A549 (cell line): ENCODE measurements at regions not wholly inside any gene's neighbourhood (a gene's known extent, or its start where the extent isn't known, plus 50 kb on each side); places are given as distances from the start of the nearest gene placed in this dataset.

Experiments used
- CEBPB ChIP-seq, 2 experiments: fragments of >200 bp in 1 of 2; sonication (Bioruptor Twin) in 1 of 2; formaldehyde crosslinking in 1 of 2; IDR thresholded peaks; 2 replicates each; pipeline ENCODE4 v1.6.1; 2012 to 2016
- JUNB ChIP-seq: fragments of >200 bp; sonication (Bioruptor Twin); formaldehyde crosslinking; IDR thresholded peaks from 2 replicates; pipeline ENCODE4 v1.6.1; 2016
- KDM1A ChIP-seq: fragments of 200-600 bp; sonication (generic); IDR thresholded peaks from 2 replicates; pipeline ENCODE4 v1.6.1; 2016; ENCODE audit warnings: low read depth, mild to moderate bottlenecking
- POLR2A ChIP-seq: IDR thresholded peaks from 2 replicates; pipeline ENCODE4 v1.6.1; 2012; ENCODE audit warnings: mild to moderate bottlenecking, low read length
- RAD21 ChIP-seq, 2 experiments: fragments of >200 bp in 1 of 2; sonication (Bioruptor Twin) in 1 of 2; formaldehyde crosslinking in 1 of 2; IDR thresholded peaks in 1 of 2; conservative IDR thresholded peaks in 1 of 2; 2 replicates in 1 of 2; 3 replicates in 1 of 2; pipeline ENCODE4 v1.6.1; 2012 to 2018; ENCODE audit warnings: inconsistent platforms in 1 of 2
- RCOR1 ChIP-seq: fragments of 150-350 bp; IDR thresholded peaks from 2 replicates; pipeline ENCODE4 v1.6.1; 2014; ENCODE audit warnings: antibody characterized with exemption, low read length, low read depth
- SREBF2 ChIP-seq: fragments of 450-650 bp; IDR thresholded peaks from 2 replicates; pipeline ENCODE4 v1.6.1; 2014; ENCODE audit warnings: mild to moderate bottlenecking, moderate library complexity
- TP53 ChIP-seq: fragments of 250-450 bp; sonication (Bioruptor Pico); IDR thresholded peaks from 2 replicates; pipeline ENCODE4 v1.5.0; 2021; ENCODE audit warnings: mild to moderate bottlenecking, moderate library complexity
- TF ChIP-seq, protein P1 (sequence below): fragments of >200 bp; sonication (Bioruptor Twin); formaldehyde crosslinking; IDR thresholded peaks from 3 replicates; pipeline ENCODE4 v1.5.1; 2016
- TF ChIP-seq, protein P2 (sequence below): fragments of 150-350 bp; IDR thresholded peaks from 2 replicates; pipeline ENCODE4 v1.6.1; 2014; ENCODE audit warnings: low read depth, mild to moderate bottlenecking, low read length

DNA sequence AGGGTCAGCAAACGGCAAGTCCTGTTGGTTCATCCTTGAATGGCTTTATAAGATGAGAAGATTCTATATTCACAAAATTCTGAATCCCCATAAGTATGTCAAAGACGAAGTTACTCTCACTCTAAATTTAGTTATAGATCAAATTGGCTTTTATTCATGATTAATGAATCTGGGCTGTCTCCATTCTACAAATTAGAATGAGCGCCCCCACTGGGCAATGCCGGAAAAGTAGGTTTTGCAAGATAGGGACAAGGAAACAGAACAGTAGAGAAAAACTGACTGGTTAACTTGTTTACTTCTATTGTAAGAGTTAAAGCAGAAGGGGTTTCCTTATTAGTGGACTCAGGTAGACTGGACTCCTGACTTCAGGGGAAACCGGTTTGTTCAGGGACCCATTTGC is 100.3 kb downstream of the F11 start:
- TF ChIP-seq, protein P1, sequence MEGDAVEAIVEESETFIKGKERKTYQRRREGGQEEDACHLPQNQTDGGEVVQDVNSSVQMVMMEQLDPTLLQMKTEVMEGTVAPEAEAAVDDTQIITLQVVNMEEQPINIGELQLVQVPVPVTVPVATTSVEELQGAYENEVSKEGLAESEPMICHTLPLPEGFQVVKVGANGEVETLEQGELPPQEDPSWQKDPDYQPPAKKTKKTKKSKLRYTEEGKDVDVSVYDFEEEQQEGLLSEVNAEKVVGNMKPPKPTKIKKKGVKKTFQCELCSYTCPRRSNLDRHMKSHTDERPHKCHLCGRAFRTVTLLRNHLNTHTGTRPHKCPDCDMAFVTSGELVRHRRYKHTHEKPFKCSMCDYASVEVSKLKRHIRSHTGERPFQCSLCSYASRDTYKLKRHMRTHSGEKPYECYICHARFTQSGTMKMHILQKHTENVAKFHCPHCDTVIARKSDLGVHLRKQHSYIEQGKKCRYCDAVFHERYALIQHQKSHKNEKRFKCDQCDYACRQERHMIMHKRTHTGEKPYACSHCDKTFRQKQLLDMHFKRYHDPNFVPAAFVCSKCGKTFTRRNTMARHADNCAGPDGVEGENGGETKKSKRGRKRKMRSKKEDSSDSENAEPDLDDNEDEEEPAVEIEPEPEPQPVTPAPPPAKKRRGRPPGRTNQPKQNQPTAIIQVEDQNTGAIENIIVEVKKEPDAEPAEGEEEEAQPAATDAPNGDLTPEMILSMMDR: no peak
- TF ChIP-seq RAD21 (conservative IDR thresholded peaks at IDR 0.05 in 1 of 2, IDR thresholded peaks at IDR 0.05 in 1 of 2) (no peak), RCOR1 (no peak), KDM1A (no peak), JUNB (no peak), SREBF2 (no peak), TP53 (CRISPR knock-in tag) (no peak), POLR2A (no peak), CEBPB (IDR thresholded peaks at IDR 0.05) (no peak)
- TF ChIP-seq, protein P2, sequence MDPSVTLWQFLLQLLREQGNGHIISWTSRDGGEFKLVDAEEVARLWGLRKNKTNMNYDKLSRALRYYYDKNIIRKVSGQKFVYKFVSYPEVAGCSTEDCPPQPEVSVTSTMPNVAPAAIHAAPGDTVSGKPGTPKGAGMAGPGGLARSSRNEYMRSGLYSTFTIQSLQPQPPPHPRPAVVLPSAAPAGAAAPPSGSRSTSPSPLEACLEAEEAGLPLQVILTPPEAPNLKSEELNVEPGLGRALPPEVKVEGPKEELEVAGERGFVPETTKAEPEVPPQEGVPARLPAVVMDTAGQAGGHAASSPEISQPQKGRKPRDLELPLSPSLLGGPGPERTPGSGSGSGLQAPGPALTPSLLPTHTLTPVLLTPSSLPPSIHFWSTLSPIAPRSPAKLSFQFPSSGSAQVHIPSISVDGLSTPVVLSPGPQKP: no peak
